NB4 (cell line): ENCODE measurements at regions not wholly inside any gene's neighbourhood (a gene's known extent, or its start where the extent isn't known, plus 50 kb on each side); places are given as distances from the start of the nearest gene placed in this dataset.

ENCODE experiments used
- TF ChIP-seq, protein P1 (sequence below): IDR thresholded peaks from one replicate; pipeline ENCODE4 v1.5.1; 2012; ENCODE audit warnings: low read depth, low read length
- TF ChIP-seq, protein P2 (sequence below): IDR thresholded peaks from 2 replicates; pipeline ENCODE4 v1.6.1; 2011; ENCODE audit warnings: low read depth, low read length

DNA sequence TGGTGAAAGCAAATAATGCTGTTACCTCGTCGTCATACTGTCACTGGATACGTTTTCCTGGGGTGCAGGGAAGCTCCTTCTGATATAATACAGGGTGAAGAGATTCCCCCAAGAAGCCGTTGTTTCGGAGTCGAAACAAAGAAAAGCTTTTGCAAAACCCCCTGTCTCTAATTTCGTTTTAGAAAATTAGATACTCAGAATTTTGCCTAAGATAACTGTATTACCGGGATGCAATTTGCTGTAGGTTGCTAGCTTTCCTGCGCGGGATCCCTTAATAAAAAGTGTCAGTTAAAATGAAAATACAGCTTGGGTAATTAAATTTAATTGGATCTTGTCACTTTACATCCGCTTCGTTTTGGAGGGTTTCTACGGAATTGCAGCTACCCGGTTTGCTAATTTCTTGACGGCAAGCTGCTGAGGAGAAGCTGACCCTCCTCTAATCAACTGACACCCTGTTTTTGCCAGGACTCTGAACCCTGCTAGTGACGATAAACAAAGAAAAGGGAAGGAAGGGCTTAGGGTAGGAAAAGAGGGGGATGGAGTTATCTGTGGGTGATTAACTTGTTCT, 174.6 kb downstream of the SHOX start:
- TF ChIP-seq, protein P1, sequence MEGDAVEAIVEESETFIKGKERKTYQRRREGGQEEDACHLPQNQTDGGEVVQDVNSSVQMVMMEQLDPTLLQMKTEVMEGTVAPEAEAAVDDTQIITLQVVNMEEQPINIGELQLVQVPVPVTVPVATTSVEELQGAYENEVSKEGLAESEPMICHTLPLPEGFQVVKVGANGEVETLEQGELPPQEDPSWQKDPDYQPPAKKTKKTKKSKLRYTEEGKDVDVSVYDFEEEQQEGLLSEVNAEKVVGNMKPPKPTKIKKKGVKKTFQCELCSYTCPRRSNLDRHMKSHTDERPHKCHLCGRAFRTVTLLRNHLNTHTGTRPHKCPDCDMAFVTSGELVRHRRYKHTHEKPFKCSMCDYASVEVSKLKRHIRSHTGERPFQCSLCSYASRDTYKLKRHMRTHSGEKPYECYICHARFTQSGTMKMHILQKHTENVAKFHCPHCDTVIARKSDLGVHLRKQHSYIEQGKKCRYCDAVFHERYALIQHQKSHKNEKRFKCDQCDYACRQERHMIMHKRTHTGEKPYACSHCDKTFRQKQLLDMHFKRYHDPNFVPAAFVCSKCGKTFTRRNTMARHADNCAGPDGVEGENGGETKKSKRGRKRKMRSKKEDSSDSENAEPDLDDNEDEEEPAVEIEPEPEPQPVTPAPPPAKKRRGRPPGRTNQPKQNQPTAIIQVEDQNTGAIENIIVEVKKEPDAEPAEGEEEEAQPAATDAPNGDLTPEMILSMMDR, result no peak
- TF ChIP-seq, protein P2, sequence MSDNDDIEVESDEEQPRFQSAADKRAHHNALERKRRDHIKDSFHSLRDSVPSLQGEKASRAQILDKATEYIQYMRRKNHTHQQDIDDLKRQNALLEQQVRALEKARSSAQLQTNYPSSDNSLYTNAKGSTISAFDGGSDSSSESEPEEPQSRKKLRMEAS, result no peak
